HG03103 (cell line): ENCODE measurements at regions not wholly inside any gene's neighbourhood (a gene's known extent, or its start where the extent isn't known, plus 50 kb on each side); places are given as distances from the start of the nearest gene placed in this dataset.

ENCODE experiments used
- ATAC-seq: cut with Tn5 transposase; IDR thresholded peaks from one replicate; pipeline ENCODE4 v1.9.1; 2021; ENCODE audit warnings: low read depth; ENCODE audit not compliant: unreplicated experiment

GRCh38 chrX:149185087-149185486 lies 320.0 kb downstream of the IDS start:
- no peak for ATAC-seq

GRCh38 chrX:149161435-149162088 lies 343.5 kb downstream of the IDS start:
- ATAC-seq: no peak

- no peak for ATAC-seq
Observed at GRCh38 chrX:149157976-149158375, 347.1 kb downstream of the IDS start.

- no peak for ATAC-seq
Observed at GRCh38 chrX:149152941-149153340, 352.2 kb downstream of the IDS start.

GRCh38 chrX:149151805-149152757 lies 353.0 kb downstream of the IDS start:
- ATAC-seq: no peak

GRCh38 chrX:149145845-149146285 lies 359.2 kb downstream of the IDS start:
- ATAC-seq: no peak

- ATAC-seq: no peak
Observed at GRCh38 chrX:149131774-149132173, 373.3 kb downstream of the IDS start.

- ATAC-seq: no peak
Observed at GRCh38 chrX:149129767-149130166, 375.3 kb downstream of the IDS start.

- no peak for ATAC-seq
Observed at GRCh38 chrX:149124526-149125108, 380.5 kb downstream of the IDS start.

GRCh38 chrX:149121206-149121920 lies 383.7 kb downstream of the IDS start:
- ATAC-seq: no peak

GRCh38 chrX:149120459-149120858 lies 384.6 kb downstream of the IDS start:
- ATAC-seq: no peak

GRCh38 chrX:149114874-149115273 lies 390.2 kb downstream of the IDS start:
- ATAC-seq: no peak

GRCh38 chrX:149114001-149114400 lies 391.1 kb downstream of the IDS start:
- ATAC-seq: no peak

- no peak for ATAC-seq
Observed at GRCh38 chrX:149097786-149098185, 407.3 kb downstream of the IDS start.

GRCh38 chrX:149092179-149092578 lies 412.9 kb downstream of the IDS start:
- no peak for ATAC-seq

GRCh38 chrX:149079805-149080406 lies 425.2 kb downstream of the IDS start:
- no peak for ATAC-seq

- ATAC-seq: peak; percentile 93
Observed at GRCh38 chrX:149074398-149074797, 430.7 kb downstream of the IDS start.

GRCh38 chrX:149073479-149073878 lies 431.6 kb downstream of the IDS start:
- ATAC-seq: no peak

- no peak for ATAC-seq
Observed at GRCh38 chrX:149069899-149070298, 435.2 kb downstream of the IDS start.

GRCh38 chrX:149060921-149061320 lies 444.2 kb downstream of the IDS start:
- ATAC-seq: no peak
